NCI-H2171 (cell line): ENCODE measurements at regions not wholly inside any gene's neighbourhood (a gene's known extent, or its start where the extent isn't known, plus 50 kb on each side); places are given as distances from the start of the nearest gene placed in this dataset.
"Not testable (repeated sequence)": the region's sequence is repeated elsewhere in the genome, so short reads cannot be mapped to it uniquely, and the experiment has no call there.

Experiments
- DNase-seq: peaks from one replicate; lab custom pipeline; 2025; lab: John Stamatoyannopoulos, UW

DNA sequence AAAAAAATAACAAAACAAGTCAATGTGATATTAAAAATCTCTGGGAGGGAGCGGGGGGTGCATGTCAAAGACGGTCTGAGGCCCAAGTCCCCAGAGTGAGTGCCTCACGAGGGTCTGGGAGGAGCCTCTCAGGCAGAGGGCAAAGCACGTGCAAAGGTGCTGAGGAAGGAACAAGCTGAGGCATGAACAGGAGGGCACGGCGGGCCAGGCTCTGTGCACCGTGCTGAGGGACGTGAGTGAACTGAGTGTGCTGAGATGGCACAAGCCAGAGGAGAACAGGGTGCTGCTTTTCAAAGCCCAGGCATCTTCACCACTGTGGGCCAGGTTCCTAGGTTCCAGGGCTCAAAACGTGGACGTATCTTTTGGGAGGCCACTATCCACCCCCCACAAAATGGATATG, 142.1 kb upstream of the PHACTR3 start:
- DNase-seq: no peak

DNA sequence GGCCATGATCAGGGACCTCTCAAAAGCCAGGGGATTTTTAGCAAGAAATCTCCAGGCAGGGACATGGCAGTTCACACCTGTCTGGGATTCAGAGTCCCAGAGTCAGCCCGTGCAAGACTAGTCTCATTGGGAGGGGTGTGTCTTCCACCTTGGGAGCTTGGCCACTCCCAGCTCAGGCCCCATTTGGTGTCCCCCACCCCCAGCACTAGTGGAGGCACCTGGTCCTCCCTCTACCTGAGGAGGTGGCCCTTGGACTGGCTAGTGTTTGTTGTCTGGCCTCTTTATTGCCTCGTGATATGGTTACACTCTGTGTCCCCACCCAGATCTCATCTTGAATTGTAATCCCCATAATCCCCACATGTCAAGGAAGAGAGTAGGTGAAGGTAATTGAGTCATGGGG, 140.8 kb upstream of the PHACTR3 start:
- no peak for DNase-seq

DNA sequence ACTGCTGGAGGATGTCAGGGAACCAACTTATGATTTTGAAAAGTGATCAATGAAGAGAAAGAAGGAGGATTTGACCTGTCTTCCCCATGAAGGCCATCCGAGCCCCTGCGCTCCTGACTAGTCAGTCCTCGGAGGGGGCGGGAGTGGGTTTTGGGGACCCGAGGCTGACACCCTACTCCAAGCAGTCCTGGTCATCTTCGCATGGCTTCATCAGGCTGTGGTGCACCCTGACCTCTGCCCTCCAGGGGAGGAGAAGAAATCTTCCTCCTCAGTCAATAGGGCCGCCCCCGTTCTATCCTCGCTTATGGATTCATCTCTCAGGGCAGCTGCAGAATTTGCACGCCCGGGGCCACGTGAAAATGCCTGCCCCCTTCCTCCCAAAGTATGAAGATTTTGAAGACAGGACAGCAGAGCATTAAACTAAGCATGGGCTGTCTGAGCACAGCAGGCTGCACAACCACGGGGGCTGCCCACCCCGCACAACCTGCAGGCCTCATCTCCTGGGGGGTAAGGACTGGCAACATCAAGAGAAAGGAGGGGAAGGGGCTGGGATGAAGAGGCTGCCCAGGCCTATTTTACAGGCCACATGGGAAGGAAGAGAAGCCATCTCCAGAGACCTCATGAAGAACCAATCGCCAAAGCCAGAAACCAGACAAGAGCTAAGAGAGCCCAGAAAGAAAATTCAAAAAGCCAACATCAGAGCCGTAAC, 138.1 kb upstream of the PHACTR3 start:
- no peak for DNase-seq

DNA sequence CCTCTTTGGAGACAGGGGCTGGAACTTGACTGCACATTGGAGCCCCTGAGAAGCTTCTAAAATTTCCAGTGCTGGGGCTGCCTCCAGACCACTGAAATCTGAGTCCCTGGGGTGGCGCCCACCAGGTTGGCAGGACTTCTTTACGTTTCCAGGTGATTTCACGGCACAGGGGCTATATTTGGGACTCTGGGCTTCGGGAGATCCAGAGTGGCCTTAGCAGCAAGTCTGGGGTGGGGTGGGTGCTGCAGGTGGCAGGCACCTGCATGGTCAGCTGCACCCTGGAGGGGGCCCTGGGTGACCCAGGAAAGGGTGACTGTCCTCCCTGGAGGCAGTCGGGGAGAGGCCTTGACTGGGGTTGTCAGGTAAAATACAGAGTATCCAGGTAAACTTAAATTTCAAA, 135.5 kb upstream of the PHACTR3 start:
- no peak for DNase-seq

DNA sequence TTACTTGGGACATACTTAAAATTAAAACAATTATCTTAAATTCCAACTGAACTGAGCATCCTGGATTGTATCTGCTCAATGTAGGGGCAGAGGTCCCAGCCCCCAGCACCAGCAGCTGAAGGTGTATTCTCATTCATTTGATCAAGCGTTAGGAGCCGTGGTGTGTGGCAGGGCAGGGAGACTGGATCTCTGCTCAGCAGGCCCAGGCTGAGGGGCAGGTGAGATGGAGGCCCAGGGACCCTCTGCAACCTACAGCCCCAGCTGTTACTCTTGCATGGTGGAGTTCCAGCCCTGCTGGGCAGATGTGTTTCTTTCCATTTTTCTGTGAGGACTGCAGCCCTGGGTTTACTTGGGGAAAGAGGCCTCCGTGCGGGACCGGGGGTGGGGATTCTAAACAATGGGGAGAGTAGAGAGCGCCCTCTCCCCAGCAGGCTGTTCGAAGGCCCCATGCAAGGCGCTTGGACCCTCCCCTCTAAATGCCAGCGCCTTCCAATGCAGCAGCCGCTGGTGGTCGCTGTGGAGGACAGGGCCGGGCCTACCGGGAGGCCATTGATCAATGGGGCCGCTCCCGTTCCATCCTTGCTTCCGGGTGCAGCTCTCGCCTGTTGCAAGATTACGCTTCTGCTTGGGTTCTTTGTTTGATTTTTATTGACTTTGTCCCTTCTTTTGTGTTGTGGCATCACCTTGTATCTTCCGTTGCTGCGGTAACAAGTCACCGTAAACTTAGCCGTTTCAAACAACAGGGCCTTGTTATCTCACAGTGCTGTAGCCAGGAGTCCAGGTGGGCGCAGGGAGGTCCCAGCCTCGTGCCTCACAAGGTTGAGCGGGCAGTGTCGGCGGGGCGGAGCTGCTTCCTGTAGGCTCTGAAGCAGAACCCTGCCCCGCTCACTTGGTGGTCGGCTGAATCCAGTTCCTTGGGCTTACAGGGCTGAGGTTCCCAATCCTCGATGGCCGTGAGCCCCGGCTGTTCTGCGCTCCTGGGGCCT, 134.8 kb upstream of the PHACTR3 start:
- DNase-seq: no peak

DNA sequence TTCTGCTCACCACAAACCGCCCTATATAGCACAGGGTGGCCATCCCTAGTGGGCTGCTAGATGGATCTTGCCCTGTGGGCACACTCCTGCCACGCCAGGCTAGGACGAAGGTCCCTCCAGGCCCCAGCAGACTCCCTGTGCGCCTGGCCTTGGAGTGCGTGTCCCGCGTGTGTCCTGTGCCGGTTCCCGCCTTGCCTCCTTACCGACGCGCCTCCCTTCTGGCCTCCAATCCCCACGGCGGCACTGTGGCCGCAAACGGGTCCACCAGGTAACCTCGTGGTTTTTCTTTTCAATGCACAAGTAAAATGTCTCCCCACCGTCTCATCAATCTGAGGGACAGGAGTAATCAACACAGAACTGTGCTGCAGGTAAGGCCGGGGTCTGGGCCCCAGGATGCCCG, 133.8 kb upstream of the PHACTR3 start:
- no peak for DNase-seq

DNA sequence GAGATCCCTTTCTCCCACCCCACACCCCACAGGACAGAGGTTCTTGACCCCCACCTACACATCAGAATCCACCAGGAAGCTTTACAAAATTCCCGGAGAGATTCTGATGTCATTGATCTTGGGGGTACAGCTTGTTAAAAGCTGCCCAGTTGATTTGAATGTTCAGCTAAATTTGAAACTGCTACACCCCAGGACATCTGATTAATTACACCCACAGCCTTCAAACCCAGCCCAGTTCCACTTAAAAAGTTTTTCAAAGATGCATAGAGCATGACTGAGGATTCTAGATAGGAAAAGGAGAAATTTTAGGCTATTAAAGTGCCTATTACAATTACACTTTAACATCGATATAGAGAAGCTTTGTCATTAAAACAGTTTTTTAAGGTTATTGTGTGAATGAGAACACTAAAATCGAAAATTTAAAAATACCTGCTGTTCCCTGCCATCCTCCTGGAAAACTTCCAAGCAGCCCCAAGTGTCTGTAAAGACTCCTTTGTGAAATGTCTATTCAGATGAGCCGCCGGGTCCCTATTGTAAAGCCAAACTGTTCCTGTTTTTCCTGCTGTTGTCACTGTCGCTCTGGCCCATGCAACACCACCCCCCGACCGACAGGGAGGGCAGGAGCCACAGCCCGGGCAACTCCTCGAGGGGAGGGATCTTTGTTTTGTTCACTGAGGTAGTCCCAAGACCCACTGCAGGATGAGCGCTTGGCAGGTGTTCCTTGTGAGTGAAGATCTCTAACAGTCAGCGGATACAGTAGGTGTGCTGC, 132.5 kb upstream of the PHACTR3 start:
- no peak for DNase-seq

DNA sequence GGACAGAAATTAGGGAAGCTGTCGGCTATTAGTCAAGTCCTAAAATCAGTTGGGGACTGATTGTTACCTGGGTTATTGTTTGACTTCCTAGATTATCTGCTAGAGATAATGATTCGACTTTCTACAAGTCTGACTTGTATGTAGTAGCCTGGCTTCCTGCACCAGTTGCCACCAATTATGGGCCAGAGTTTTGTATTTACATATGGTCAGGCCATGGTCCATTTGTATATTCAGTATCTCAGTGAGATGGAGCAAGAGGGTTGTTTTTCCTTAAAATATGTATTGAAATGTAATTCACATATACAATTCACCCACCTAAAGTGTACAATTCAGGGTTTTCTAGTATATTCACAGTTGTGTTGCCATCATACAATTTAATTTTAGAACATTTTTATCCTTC, 130.6 kb upstream of the PHACTR3 start:
- DNase-seq: no peak

DNA sequence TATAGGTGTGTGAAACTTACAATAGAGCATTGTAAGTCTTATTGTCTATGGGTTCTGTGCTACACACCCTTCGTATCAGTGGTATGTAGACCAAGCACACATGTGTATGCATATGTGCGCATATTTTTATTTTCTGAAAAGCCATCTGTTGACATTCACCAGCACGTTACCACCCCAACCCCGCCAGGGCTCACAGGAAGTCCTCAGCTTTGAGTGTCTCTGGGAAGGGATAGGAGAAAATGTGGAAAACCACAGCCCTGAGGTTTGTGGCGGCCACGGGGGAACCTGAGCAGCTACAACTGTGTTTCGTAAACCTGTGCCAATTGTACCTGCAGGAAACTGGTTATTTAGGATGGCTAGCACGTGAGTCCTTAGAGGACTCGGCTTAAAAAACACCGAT, 123.3 kb upstream of the PHACTR3 start:
- no peak for DNase-seq

DNA sequence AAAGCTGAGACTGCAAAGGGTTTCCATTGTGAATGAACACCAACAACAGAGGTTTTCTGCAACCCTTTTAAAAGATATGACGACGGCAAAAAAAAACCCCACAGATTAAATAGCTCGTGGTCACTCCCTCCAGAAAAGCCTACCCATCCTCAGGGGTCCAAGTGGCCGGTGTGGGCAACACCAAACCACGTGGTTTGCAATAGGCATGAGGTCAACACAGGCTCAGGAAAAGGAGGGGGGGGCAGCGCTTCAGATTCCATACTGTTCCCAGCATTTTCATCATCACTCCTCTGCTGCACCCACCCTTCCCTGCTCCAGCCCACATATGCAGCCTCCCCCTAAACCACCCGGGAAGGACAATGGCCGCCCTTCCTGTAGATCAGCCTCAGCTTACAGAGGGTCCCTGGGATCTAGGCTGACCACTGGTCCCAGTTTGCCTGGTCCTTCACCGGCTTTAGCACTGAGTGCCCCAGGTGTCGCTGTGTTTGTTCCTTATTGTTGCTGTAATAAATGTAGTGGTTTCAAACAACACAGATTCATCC, 122.8 kb upstream of the PHACTR3 start:
- DNase-seq: no peak

DNA sequence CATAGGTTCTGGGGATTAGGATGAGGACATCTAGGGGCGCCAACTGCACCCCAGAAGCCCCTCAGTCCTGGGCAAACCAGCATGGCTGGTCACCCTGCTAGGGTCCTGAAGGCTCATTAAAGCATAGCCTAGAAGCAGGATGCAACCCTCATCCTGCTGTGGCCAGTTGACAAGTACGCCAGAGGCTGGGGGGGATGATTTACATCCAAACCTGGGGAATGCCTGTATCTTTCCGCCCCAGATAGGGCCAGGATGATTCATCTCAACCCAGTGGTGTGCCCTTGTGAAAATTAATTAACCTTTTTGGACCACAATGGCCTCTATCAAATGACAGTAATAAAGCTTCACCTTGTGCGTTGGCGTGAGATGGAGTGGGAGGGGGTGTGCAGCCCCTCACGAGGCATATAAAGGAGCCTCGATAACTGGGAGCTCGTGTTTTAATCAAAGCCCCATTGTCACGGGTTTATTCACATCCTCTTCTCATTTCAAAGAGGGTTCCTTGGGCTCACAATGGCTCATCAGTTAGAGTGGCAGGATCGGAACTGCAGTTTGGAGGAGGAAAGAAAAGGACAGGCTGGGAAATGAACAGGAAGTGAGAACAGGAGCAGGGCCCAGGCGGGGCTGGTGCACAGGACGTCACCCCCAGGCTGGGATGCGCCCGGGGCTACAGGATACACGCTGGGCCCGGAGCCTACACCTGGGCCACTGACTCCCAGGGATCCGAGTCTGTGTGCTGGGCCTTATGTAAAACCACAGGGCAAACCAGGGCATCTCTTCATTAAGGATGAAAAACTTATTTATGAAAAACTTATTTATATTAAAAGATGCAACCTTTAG, 121.8 kb upstream of the PHACTR3 start:
- no peak for DNase-seq

DNA sequence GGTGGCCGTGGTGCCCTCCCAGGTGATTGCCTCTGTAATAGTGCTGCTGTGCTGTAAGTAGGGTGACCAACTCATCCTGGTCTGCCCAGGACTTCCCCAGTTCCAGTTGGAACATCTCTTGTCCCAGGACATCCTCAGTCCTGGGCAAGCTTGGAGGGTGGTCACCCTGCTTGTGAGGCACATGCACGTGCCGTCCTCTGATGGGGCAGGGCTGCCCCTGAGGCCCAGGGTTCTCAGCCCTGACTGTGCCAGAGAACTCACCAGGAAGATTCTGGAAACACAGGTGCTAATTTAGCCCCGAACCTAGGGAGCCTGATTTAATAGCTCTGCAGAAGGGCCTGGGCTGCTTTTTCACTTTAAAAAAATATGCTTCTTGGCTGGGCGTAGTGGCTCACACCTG, 120.9 kb upstream of the PHACTR3 start:
- no peak for DNase-seq

DNA sequence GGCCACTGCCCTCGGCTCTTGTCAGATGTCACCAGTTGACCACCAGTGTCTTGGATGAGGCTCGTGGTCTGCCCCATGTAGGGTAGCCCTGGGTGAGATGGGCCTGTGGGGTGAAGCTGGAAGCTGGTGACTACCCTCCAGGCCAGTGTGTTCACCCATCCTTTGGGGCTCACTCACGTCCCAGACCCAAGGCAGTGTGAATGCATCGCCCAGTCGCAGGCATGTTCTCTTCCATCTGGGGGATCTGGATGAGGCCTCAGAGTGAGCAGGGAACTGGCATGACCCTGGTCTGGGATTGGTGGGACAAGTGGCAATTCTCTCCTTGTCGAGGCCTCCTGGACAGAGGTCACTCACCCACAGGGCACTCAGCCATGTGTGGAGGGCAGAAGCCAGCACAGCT, 120.1 kb upstream of the PHACTR3 start:
- no peak for DNase-seq

DNA sequence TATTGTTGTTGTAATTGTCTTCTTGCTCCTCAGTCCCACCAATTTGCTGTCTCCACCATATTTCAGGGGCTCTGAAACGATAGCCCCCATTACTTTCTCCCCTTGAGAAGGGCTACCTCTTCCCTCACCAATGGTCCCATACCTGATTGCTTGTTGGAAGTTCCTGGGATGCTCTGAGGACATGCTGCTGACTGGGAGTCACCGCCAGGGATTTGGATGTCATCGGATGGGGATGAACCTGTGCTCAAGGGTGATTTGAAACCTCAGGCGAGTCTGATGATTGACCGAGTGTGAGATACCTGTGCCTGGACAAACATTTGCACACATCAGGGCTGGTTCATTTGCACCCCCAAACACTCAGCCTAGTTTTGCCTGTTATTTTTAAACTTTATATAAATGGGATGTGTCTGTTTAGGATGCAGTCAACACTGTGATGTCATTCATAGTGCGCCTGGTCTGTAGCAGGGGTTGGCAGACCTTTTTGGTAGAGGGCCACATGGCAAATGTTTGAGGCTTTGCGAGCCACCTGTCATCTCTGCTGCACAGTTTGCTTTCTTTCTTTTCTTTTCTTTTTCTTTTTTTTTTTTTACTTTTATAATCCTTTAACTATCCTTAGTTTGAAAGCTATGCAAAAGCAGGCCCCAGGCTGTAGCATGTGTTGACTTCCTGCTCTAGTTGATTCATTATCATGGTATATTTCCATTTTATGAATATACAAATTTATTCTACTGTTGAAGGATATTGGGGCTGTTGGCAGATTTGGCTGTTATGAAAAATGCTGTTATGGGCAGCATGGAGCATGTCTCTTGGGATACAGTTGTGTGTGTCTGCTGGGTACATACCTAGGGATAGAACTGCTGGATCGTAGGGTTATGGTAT, 118.5 kb upstream of the PHACTR3 start:
- no peak for DNase-seq

DNA sequence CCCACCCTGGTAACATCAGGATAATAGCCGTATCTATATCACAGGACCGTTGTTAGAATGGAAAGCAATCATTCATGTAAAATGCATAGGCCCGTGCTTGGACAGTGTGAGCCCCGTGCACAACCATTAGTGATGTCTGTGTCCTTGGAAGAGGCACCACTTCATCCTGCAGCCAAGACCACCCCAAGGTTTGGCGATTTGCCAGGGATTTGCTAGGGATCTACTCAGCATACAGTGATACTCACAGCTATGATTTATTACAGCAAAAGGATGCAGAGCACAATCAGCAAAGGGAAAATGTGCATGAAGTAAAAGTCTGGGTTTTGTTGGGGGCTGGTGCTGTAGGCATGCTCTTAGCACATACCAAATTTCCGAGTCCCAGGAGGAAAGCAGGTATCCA, 115.9 kb upstream of the PHACTR3 start:
- not testable (repeated sequence) for DNase-seq

DNA sequence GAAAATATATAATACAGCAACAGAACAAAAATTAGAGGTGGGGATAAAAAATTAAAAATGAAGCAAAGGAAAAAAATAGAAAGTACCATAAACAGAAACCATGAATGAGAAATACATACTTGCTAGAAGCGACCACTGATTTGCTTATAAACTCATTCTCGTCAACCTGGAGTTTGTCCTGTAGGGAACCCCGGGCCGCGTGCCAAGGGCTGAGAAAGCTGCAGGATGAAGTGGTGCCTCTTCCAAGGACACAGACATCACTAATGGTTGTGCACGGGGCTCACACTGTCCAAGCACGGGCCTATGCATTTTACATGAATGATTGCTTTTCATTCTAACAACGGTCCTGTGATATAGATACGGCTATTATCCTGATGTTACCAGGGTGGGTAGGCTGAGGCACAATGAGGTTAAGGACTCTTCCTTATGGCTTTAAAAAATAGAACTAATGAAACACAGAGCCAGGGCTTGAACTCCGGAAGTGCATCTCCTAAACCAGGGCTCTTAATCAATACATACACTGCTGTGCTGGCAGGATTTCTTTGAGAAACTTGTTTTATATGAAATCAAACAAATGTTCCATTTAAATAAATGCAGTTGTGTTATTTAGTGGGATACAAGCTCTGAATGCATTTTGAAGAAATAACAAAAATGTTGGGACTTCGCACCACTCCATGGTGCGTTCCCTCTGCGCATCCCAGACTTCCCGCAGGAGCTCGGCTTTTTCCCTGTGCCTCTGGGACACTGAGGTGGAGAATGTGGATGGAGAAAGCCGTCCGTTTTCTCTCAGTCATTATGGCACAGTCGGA, 113.9 kb upstream of the PHACTR3 start:
- DNase-seq: not testable (repeated sequence)

DNA sequence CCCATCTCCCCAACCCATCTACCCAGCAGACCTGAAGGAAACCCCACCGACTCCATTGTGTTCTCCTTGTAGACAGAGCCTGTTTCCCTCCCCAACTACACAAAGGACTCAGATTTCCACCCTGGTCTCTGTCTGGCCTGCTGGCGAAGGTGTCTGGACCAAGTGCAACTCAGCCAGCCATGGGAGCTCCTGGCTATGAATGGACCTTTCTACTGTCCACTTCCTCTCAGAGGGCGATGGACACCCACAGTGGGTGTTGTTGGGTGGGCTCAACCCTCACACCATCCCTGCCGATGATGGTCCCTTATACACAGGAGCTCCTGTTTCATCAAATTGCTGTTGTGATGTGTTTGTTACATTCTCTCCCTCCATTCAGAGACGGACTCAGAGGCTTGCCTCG, 112.5 kb upstream of the PHACTR3 start:
- no peak for DNase-seq

DNA sequence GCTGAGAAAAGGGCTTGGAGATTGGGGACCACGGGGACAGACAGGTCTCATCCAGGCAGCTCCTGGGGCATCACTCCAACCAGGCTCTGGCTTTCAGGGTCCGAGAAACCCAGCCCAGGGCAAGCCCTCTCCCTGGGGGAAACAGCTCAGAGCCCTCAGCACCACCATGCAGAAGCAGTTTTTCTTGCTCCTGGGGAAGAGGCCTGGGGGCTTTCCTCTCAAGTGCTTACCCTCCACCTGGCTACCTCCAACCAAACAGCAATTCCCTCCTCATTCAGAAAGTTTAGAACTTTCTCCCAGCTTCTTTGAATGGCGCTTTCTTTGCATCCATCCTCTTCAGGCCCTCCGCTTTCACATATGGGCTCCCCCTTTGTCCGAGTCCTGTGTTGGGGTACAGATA, 110.4 kb upstream of the PHACTR3 start:
- DNase-seq: no peak

DNA sequence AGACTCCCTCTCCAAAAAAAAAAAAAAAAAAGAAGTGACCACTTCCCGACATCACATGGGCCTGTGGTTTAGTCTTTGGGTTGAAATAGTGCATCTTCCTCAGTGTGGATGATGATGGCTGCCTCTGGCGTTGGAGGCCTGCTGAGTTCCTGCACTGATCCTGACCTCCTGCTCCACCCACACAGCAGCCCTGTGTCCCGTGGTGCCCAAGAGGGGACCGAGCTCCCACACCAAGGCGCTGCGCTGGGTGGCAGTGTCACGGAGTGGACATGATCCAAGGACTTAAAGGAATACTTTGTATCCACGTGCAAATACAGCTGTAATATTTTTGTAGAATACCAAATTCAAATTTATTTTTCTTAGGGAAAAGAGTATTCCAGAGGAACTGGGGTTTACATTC, 109.2 kb upstream of the PHACTR3 start:
- no peak for DNase-seq
